WERI-Rb-1 (cell line): ENCODE measurements at regions not wholly inside any gene's neighbourhood (a gene's known extent, or its start where the extent isn't known, plus 50 kb on each side); places are given as distances from the start of the nearest gene placed in this dataset.
"Not testable (repeated sequence)": the region's sequence is repeated elsewhere in the genome, so short reads cannot be mapped to it uniquely, and the experiment has no call there.

Experiments used
- DNase-seq: peaks from one replicate; pipeline ENCODE4 v3.0.0-alpha.2; 2020
- H3K27ac ChIP-seq: fragments of 250-450 bp; sonication (Bioruptor Pico); 2 replicates; pipeline ENCODE4 v1.5.1; 2020; ENCODE audit warnings: mild to moderate bottlenecking, moderate library complexity
- H3K27me3 ChIP-seq: fragments of 250-450 bp; sonication (Bioruptor Pico); 2 replicates; pipeline ENCODE4 v1.5.1; 2021; ENCODE audit warnings: mild to moderate bottlenecking, low read depth, moderate library complexity; ENCODE audit not compliant: insufficient read depth, severe bottlenecking
- H3K36me3 ChIP-seq: fragments of 250-450 bp; sonication (Bioruptor Pico); 2 replicates; pipeline ENCODE4 v1.5.1; 2020; ENCODE audit warnings: mild to moderate bottlenecking, moderate library complexity
- H3K4me3 ChIP-seq: 2 replicates; pipeline ENCODE4 v1.5.1; 2011; ENCODE audit warnings: low read depth, mild to moderate bottlenecking, control low read depth, low read length
- H3K9me3 ChIP-seq: fragments of 250-450 bp; sonication (Bioruptor Pico); 2 replicates; pipeline ENCODE4 v1.5.1; 2021; ENCODE audit warnings: mild to moderate bottlenecking, moderate library complexity; ENCODE audit not compliant: severe bottlenecking
- TF ChIP-seq, protein P1 (sequence below): IDR thresholded peaks from 2 replicates; pipeline ENCODE4 v1.5.1; 2011; ENCODE audit warnings: low read depth, mild to moderate bottlenecking, control low read depth, inconsistent platforms, low read length

DNA sequence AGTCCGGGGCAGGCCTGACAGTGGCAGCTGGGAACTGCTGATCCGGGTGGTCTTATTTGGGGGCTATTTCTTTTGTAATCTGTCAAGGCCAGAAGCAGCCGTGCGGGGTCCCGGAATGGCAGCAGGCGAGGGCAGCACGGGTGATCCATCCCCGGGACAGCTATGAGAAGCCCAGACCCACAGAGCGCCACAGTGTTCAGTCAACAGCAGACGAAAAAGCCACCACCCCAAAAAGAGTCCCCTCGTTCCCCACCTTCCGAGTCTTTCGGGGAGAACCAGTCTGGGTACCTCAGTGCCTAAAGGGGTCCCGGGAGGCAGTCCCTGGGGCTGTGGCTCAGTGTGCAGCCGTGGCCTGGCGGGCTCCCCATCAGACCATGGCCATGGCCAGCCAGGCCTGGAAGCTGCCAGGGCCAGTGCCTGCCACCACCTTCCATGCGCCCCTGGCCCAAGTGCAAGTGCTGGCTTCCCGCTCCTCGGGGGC is 125.1 kb upstream of the KCTD7 start:
- Histone ChIP-seq H3K27ac (no peak overlapping the region), H3K27me3 (no peaks in the 10 kb centered on the region), H3K36me3 (no peaks in the 10 kb centered on the region), H3K9me3 (no peaks in the 10 kb centered on the region), H3K4me3 (no peak overlapping the region)
- DNase-seq, result no peak
- TF ChIP-seq, protein P1, sequence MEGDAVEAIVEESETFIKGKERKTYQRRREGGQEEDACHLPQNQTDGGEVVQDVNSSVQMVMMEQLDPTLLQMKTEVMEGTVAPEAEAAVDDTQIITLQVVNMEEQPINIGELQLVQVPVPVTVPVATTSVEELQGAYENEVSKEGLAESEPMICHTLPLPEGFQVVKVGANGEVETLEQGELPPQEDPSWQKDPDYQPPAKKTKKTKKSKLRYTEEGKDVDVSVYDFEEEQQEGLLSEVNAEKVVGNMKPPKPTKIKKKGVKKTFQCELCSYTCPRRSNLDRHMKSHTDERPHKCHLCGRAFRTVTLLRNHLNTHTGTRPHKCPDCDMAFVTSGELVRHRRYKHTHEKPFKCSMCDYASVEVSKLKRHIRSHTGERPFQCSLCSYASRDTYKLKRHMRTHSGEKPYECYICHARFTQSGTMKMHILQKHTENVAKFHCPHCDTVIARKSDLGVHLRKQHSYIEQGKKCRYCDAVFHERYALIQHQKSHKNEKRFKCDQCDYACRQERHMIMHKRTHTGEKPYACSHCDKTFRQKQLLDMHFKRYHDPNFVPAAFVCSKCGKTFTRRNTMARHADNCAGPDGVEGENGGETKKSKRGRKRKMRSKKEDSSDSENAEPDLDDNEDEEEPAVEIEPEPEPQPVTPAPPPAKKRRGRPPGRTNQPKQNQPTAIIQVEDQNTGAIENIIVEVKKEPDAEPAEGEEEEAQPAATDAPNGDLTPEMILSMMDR, result no peak

DNA sequence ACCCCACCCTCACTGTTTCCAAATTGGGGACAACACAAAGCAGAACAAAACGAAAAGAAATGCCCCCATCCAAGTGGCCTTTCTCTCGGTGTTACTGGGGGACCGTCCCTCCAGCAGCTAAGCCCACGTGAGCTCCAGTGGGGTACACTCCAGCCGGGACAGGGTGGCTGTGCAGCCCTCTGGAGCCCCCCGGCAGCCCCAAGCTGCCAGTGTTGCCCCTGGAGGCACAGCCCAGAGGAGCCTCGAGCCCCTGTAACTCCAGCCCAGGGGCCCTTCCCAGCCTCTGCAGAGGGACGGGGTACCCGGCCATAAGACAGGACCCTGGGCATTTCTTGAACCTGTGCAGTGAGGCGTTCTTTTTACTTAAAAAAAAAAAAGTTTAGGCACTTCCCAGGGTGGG is 124.5 kb upstream of the KCTD7 start:
- no peaks in the 10 kb centered on the region for H3K36me3 ChIP-seq
- TF ChIP-seq, protein P1, result no peak
- H3K9me3 ChIP-seq, result no peaks in the 10 kb centered on the region
- no peak for DNase-seq
- no peak overlapping the region for H3K4me3 ChIP-seq
- H3K27me3 ChIP-seq, result no peaks in the 10 kb centered on the region
- H3K27ac ChIP-seq, result no peak overlapping the region

DNA sequence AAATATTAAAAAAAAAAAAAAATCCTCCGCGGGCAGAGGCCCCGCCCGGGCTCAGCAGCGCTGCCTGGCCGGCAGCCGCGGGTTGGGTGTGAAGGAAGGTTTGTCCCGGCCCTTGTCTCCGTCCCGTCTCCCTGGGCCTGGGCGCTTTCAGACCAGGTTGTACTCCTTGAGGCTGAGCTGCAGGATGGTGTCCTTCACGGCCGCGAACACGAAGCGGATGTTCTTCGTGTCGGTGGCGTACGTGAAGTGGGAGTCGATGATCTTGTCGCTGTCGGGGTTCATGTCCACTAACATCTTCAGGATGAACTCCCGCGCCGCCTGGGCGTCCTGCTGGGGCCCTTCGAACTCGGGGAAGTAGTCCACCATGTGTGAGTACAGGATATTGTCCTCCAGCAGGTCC is 123.7 kb upstream of the KCTD7 start:
- TF ChIP-seq, protein P1, result no peak
- Histone ChIP-seq H3K27ac (no peak overlapping the region), H3K9me3 (no peaks in the 10 kb centered on the region), H3K36me3 (no peaks in the 10 kb centered on the region), H3K4me3 (no peak overlapping the region), H3K27me3 (no peaks in the 10 kb centered on the region)
- DNase-seq, result no peak

DNA sequence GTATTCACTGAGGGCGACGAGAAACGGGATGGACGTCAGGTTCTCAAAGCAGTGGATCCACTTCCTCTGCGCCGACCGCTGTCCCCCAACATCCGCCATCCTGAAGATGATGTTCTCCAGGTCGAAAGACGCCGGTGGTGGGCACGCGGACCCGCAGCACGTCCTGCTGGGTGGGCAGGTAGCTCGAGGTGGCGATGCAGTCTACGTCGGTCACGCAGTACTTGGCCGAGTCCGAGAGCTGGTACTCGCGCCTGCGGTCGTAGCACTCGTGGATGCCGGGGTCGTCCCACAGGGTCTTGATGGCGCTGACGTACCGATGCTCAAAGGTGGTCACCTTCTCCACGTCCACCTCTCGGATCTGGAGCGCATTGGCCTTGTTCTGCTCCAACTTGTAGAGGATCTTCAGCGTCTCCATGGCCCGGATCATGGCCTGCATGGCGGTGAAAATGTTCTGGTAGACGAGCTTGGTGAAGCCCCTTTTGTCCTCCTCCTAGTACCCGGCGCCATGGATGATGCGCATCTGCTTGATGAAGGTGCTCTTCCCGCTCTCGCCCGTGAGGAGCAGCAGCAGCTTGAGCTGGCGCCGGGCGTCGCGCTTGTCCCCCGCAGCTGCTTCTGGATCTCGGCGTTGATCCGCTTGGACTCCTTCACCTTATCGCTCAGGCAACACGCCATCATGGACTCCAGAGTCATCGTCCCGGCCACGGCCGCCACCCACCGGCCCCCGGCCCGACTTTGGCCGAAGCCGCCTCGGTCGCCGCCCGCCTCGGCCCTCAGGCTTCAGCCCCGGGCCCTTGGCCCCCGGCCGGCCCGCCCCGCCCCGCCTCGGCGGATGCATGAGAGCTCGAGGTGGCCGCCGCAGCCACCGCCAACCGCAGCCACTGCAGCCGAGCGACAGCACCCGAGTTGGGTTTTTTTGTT is 122.9 kb upstream of the KCTD7 start:
- H3K27me3 ChIP-seq, result no peaks in the 10 kb centered on the region
- H3K27ac ChIP-seq, result no peak overlapping the region
- peak; percentile 46 for DNase-seq
- TF ChIP-seq, protein P1, result peak; percentile 16; the same call in 1 of the 2 replicates
- H3K9me3 ChIP-seq, result no peaks in the 10 kb centered on the region
- peak overlapping the region; percentile 23 for H3K4me3 ChIP-seq
- H3K36me3 ChIP-seq, result no peaks in the 10 kb centered on the region

DNA sequence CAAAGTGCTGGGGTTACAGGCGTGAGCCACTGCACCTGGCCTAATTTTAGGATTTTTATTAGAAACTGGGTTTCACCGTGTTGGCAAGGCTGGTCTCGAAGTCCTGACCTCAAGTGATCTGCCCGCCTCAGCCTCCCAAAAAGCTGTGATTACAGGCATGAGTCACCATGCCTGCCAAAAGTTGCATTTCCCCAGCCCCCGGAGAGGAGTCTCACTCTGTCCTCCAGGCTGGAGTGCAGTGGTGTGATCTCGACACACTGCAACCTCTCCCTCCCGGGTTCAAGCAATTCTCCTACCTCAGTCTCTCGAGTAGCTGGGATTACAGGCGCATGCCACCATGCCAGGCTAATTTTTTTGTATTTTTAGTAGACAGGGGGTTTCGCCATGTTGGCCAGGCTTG is 122.0 kb upstream of the KCTD7 start:
- H3K27me3 ChIP-seq, H3K9me3 ChIP-seq, H3K36me3 ChIP-seq, H3K27ac ChIP-seq, DNase-seq, H3K4me3 ChIP-seq: not testable (repeated sequence)

DNA sequence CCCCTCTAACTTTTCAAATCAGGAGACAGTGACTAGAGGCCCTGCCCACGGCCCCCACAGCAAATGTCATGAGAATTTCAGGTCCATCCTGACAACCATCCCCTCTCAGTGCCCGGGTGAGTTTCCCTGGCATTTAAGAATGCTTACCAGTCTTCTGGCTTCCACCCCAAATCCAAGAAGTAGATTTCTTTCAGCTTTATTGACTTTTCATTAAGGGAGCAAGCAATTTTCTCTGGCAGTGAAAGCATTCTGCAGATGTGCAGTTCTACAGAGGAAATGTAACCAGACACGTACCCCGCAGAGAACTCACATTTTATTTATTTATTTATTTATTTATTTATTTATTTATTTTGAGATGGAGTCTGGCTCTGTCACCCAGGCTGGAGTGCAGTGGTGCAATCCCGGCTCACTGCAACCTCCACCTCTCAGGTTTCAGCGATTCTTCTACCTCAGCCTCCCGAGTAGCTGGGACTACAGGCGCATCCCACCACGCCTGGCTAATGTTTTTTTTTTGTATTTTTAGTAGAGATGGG is 120.9 kb upstream of the KCTD7 start:
- Histone ChIP-seq H3K27me3 (no peaks in the 10 kb centered on the region), H3K4me3 (no peak overlapping the region), H3K27ac (no peak overlapping the region), H3K9me3 (no peaks in the 10 kb centered on the region), H3K36me3 (no peaks in the 10 kb centered on the region)
- DNase-seq, result no peak
- TF ChIP-seq, protein P1, result no peak
